ENCODE measurements at regions not wholly inside any gene's neighbourhood (a gene's known extent, or its start where the extent isn't known, plus 50 kb on each side); places are given as distances from the start of the nearest gene placed in this dataset.

- DNase-seq (ENCODE audit: low read depth), result no peak
- TF ChIP-seq CTCF (IDR thresholded peaks at IDR 0.05; ENCODE audit: low read depth, low read length, missing control alignments), result no peak
- H3K4me3 ChIP-seq (ENCODE audit: low read depth, low read length), result no peak overlapping the region
- in situ Hi-C loops (cut with HindIII; ENCODE audit: low sequenced_read_pairs), result no loop called here
Measured at GRCh38 chr6:165820934-165821333, 157.9 kb upstream of the PDE10A start.

- no peak overlapping the region for H3K4me3 ChIP-seq (ENCODE audit: low read depth, low read length)
- in situ Hi-C loops (cut with HindIII; ENCODE audit: low sequenced_read_pairs), result no loop called here
- no peak for TF ChIP-seq CTCF (IDR thresholded peaks at IDR 0.05; ENCODE audit: low read depth, low read length, missing control alignments)
- DNase-seq (ENCODE audit: low read depth), result peak; percentile 3
Measured at GRCh38 chr6:165820407-165820806, 157.4 kb upstream of the PDE10A start.

GRCh38 chr6:165819394-165819793 is 156.4 kb upstream of the PDE10A start:
- TF ChIP-seq CTCF (IDR thresholded peaks at IDR 0.05; ENCODE audit: low read depth, low read length, missing control alignments), result no peak
- no peak overlapping the region for H3K4me3 ChIP-seq (ENCODE audit: low read depth, low read length)
- DNase-seq (ENCODE audit: low read depth), result no peak
- in situ Hi-C loops (cut with HindIII; ENCODE audit: low sequenced_read_pairs), result no loop called here

- no peak for DNase-seq (ENCODE audit: low read depth)
- H3K4me3 ChIP-seq (ENCODE audit: low read depth, low read length), result no peak overlapping the region
- no peak for TF ChIP-seq CTCF (IDR thresholded peaks at IDR 0.05; ENCODE audit: low read depth, low read length, missing control alignments)
- in situ Hi-C loops (cut with HindIII; ENCODE audit: low sequenced_read_pairs), result no loop called here
Measured at GRCh38 chr6:165818200-165818599, 155.2 kb upstream of the PDE10A start.

- H3K4me3 ChIP-seq (ENCODE audit: low read depth, low read length), result no peak overlapping the region
- no peak for DNase-seq (ENCODE audit: low read depth)
- TF ChIP-seq CTCF (IDR thresholded peaks at IDR 0.05; ENCODE audit: low read depth, low read length, missing control alignments), result no peak
- in situ Hi-C loops (cut with HindIII; ENCODE audit: low sequenced_read_pairs), result no loop called here
Measured at GRCh38 chr6:165817771-165818170, 154.7 kb upstream of the PDE10A start.

GRCh38 chr6:165817148-165817547 is 154.1 kb upstream of the PDE10A start:
- in situ Hi-C loops (cut with HindIII; ENCODE audit: low sequenced_read_pairs), result no loop called here
- no peak for DNase-seq (ENCODE audit: low read depth)
- TF ChIP-seq CTCF (IDR thresholded peaks at IDR 0.05; ENCODE audit: low read depth, low read length, missing control alignments), result no peak
- H3K4me3 ChIP-seq (ENCODE audit: low read depth, low read length), result no peak overlapping the region

- H3K4me3 ChIP-seq (ENCODE audit: low read depth, low read length), result no peak overlapping the region
- DNase-seq (ENCODE audit: low read depth), result no peak
- in situ Hi-C loops (cut with HindIII; ENCODE audit: low sequenced_read_pairs), result no loop called here
- no peak for TF ChIP-seq CTCF (IDR thresholded peaks at IDR 0.05; ENCODE audit: low read depth, low read length, missing control alignments)
Measured at GRCh38 chr6:165814679-165815078, 151.6 kb upstream of the PDE10A start.
